ENCODE measurements at regions not wholly inside any gene's neighbourhood (a gene's known extent, or its start where the extent isn't known, plus 50 kb on each side); places are given as distances from the start of the nearest gene placed in this dataset.

- no peaks in the 10 kb centered on the region for H3K36me3 ChIP-seq
- H3K4me1 ChIP-seq (replicated peaks), result no peaks in the 10 kb centered on the region
- 81% methylated on average over 10 of the region's 10 CpGs for WGBS
- intact Hi-C loops (cut with DNase I), result no loop called here
- no peak overlapping the region for H3K4me3 ChIP-seq
- TF ChIP-seq POLR2AphosphoS5 (IDR thresholded peaks at IDR 0.05) (no peak), POLR2A (IDR thresholded peaks at IDR 0.05) (no peak)
- TF ChIP-seq, protein P1, sequence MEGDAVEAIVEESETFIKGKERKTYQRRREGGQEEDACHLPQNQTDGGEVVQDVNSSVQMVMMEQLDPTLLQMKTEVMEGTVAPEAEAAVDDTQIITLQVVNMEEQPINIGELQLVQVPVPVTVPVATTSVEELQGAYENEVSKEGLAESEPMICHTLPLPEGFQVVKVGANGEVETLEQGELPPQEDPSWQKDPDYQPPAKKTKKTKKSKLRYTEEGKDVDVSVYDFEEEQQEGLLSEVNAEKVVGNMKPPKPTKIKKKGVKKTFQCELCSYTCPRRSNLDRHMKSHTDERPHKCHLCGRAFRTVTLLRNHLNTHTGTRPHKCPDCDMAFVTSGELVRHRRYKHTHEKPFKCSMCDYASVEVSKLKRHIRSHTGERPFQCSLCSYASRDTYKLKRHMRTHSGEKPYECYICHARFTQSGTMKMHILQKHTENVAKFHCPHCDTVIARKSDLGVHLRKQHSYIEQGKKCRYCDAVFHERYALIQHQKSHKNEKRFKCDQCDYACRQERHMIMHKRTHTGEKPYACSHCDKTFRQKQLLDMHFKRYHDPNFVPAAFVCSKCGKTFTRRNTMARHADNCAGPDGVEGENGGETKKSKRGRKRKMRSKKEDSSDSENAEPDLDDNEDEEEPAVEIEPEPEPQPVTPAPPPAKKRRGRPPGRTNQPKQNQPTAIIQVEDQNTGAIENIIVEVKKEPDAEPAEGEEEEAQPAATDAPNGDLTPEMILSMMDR (IDR thresholded peaks at IDR 0.05), result no peak
- H3K9me3 ChIP-seq, result no peaks in the 10 kb centered on the region
- no peaks in the 10 kb centered on the region for H3K27me3 ChIP-seq (replicated peaks; ENCODE audit: insufficient read depth)
- no peak overlapping the region for H3K27ac ChIP-seq
- DNase-seq (ENCODE audit: low spot score), result no peak
Measured at GRCh38 chr20:51244466-51244865, 221.6 kb upstream of the KCNG1 start.

DNA sequence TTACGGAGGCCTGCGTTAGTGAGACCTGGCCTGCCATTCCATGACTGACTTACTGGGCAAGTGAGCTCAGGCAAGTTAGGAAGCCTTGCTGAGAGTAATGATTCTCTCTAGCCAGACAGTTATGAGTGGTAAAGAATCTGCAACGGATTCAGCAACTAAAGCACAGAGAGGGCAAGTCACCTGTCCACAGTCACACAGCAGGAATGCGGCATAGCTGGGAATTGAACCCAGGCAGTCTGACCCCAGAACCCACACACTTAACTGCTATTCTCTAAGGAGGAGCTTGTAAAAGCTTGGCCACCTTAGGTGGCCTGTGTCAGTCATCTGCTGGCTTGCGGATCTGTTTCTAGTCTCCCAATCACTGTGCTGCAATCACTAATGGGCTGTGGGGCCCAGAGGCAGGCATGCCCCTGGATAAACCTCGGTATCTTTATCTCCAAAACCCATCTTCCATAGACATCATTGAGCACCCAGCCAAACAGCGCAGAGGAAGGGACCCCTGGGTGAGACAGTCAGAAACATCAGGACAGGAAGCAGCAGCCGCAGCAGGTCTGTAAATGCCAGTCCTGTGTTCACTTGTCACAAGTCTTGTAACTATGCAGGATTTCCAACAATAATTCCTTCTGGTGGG is 215.9 kb upstream of the KCNG1 start:
- intact Hi-C loops (cut with DNase I), result no loop called here
- DNase-seq (ENCODE audit: low spot score), result no peak
- Histone ChIP-seq H3K9me3 (no peaks in the 10 kb centered on the region), H3K36me3 (no peaks in the 10 kb centered on the region), H3K4me3 (no peak overlapping the region), H3K27me3 (replicated peaks; ENCODE audit: insufficient read depth) (no peaks in the 10 kb centered on the region), H3K27ac (no peak overlapping the region), H3K4me1 (replicated peaks) (no peaks in the 10 kb centered on the region)
- 83% methylated on average over 8 of the region's 8 CpGs for WGBS
- TF ChIP-seq, protein P1 (IDR thresholded peaks at IDR 0.05), result no peak
- TF ChIP-seq POLR2AphosphoS5 (IDR thresholded peaks at IDR 0.05), result no peak
- no peak for TF ChIP-seq POLR2A (IDR thresholded peaks at IDR 0.05)

DNA sequence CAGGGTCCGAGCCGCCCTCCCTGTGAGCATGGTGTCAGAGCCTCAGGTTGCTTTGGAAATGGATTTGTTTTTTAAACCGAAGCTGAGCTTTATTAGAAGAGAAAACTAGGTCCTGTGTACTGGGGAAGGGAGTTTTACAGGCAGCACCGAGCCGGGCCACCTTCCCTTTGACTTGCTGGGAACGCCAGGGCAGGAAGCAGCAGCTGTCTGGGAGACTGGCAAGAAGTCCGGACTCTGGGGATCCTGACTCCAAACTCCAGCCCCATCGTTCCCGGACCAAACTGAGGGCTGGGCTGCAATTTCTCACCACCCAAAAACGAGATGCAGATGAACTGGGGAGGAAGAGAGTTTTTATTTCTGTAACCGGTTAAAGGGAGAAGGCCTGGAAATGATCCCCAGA is 214.9 kb upstream of the KCNG1 start:
- H3K36me3 ChIP-seq, result no peaks in the 10 kb centered on the region
- no peaks in the 10 kb centered on the region for H3K27me3 ChIP-seq (replicated peaks; ENCODE audit: insufficient read depth)
- TF ChIP-seq POLR2A (IDR thresholded peaks at IDR 0.05) (no peak), POLR2AphosphoS5 (IDR thresholded peaks at IDR 0.05) (no peak)
- TF ChIP-seq, protein P1 (IDR thresholded peaks at IDR 0.05), result no peak
- H3K27ac ChIP-seq, result no peak overlapping the region
- H3K9me3 ChIP-seq, result no peaks in the 10 kb centered on the region
- no peak overlapping the region for H3K4me3 ChIP-seq
- intact Hi-C loops (cut with DNase I), result no loop called here
- WGBS, result 59% methylated on average over 11 of the region's 11 CpGs
- H3K4me1 ChIP-seq (replicated peaks), result no peaks in the 10 kb centered on the region
- no peak for DNase-seq (ENCODE audit: low spot score)

DNA sequence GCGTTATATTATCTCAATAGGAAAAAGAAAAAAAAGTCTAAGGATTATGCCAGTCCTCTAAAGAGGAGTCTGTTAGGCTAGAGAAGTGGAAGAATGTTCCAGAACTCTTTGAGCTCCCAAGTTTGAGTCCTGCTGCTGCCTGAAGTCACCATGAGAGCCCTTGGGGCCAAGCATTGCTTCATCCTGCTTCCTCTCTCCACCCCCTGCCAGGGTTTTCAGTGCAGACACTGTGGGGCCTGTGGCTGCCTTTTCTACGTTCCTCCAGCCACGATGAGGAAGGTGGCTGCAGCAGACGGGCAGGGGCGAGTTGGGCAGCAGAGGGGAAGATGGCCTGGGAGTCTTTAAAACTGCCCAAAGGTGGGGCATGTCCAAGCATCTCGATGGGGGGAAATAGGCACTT is 214.4 kb upstream of the KCNG1 start:
- Histone ChIP-seq H3K27me3 (replicated peaks; ENCODE audit: insufficient read depth) (no peaks in the 10 kb centered on the region), H3K27ac (no peak overlapping the region), H3K36me3 (no peaks in the 10 kb centered on the region), H3K4me3 (no peak overlapping the region), H3K4me1 (replicated peaks) (no peaks in the 10 kb centered on the region), H3K9me3 (no peaks in the 10 kb centered on the region)
- TF ChIP-seq POLR2AphosphoS5 (IDR thresholded peaks at IDR 0.05), result no peak
- TF ChIP-seq, protein P1 (IDR thresholded peaks at IDR 0.05), result no peak
- no peak for TF ChIP-seq POLR2A (IDR thresholded peaks at IDR 0.05)
- DNase-seq (ENCODE audit: low spot score), result no peak
- intact Hi-C loops (cut with DNase I), result no loop called here
- 71% methylated on average over 6 of the region's 6 CpGs for WGBS

- Histone ChIP-seq H3K9me3 (no peaks in the 10 kb centered on the region), H3K4me3 (no peak overlapping the region), H3K4me1 (replicated peaks) (no peaks in the 10 kb centered on the region), H3K27ac (no peak overlapping the region), H3K27me3 (replicated peaks; ENCODE audit: insufficient read depth) (no peaks in the 10 kb centered on the region), H3K36me3 (no peaks in the 10 kb centered on the region)
- whole genome bisulfite sequencing, result 95% methylated on average over 2 of the region's 2 CpGs
- DNase-seq (ENCODE audit: low spot score), result no peak
- TF ChIP-seq, protein P1 (IDR thresholded peaks at IDR 0.05), result no peak
- TF ChIP-seq POLR2A (IDR thresholded peaks at IDR 0.05), result no peak
- no peak for TF ChIP-seq POLR2AphosphoS5 (IDR thresholded peaks at IDR 0.05)
- intact Hi-C loops (cut with DNase I), result no loop called here
Measured at GRCh38 chr20:51236421-51236820, 213.5 kb upstream of the KCNG1 start.
